ENCODE measurements at regions not wholly inside any gene's neighbourhood (a gene's known extent, or its start where the extent isn't known, plus 50 kb on each side); places are given as distances from the start of the nearest gene placed in this dataset.

GRCh38 chr10:20984662-20985061, 87.6 kb upstream of the NEBL start (continued):
- TF ChIP-seq BCLAF1 (IDR thresholded peaks at IDR 0.05) (no peak), CEBPB (IDR thresholded peaks at IDR 0.05; ENCODE audit: borderline replicate concordance in 1 of 2, low read depth in 2 of 2, low read length in 2 of 2) (no peak), KDM1A (IDR thresholded peaks at IDR 0.05; ENCODE audit: borderline replicate concordance) (no peak), ZNF622 (IDR thresholded peaks at IDR 0.05) (no peak), ZNF687 (IDR thresholded peaks at IDR 0.05) (no peak), USF1 (IDR thresholded peaks at IDR 0.05; ENCODE audit: borderline replicate concordance, extremely low read length, insufficient read depth, low read depth, low read length) (no peak)
